A673 (cell line): ENCODE measurements at regions not wholly inside any gene's neighbourhood (a gene's known extent, or its start where the extent isn't known, plus 50 kb on each side); places are given as distances from the start of the nearest gene placed in this dataset.

Experiments
- CTCF ChIP-seq: fragments of 300-800, 200-600 bp; sonication (generic); conservative IDR thresholded peaks from 2 replicates; pipeline ENCODE4 v1.5.1; 2017; ENCODE audit warnings: low read depth, mild to moderate bottlenecking, antibody characterized with exemption, low read length, moderate library complexity, mixed read lengths
- EZH2 ChIP-seq: fragments of 200-600 bp; sonication (generic); IDR thresholded peaks from 2 replicates; pipeline ENCODE4 v1.6.1; 2017; ENCODE audit warnings: borderline replicate concordance, low read depth, mild to moderate bottlenecking, mixed read lengths, antibody characterized with exemption, low read length; ENCODE audit not compliant: poor library complexity, severe bottlenecking

- TF ChIP-seq CTCF (no peak), EZH2 (no peak)
Observed at GRCh38 chr2:211049321-211050018, 493.1 kb downstream of the CPS1 start.
